Lower lobe of right lung (tissue), 2 donors: ENCODE measurements at regions not wholly inside any gene's neighbourhood (a gene's known extent, or its start where the extent isn't known, plus 50 kb on each side); places are given as distances from the start of the nearest gene placed in this dataset.
A peak's percentile ranks its signal among the peaks of the same experiment; 100 is the strongest.

Source experiments
- ATAC-seq, 2 donors: fragments of 200-7000 bp; cut with Tn5 transposase; one replicate each; pipeline ENCODE4 v1.9.1; 2020 to 2022; ENCODE audit warnings: mild to moderate bottlenecking in 2 of 2, moderate library complexity in 2 of 2
- DNase-seq: peaks from one replicate; pipeline ENCODE4 v3.0.0-alpha.2; 2020
- H3K27ac ChIP-seq: fragments of 200-600 bp; one replicate; pipeline ENCODE4 v1.8.0; 2022
- H3K27me3 ChIP-seq: fragments of 200-600 bp; one replicate; pipeline ENCODE4 v1.8.0; 2022; ENCODE audit warnings: low read depth
- H3K36me3 ChIP-seq: fragments of 200-600 bp; one replicate; pipeline ENCODE4 v1.8.0; 2022; ENCODE audit warnings: mild to moderate bottlenecking
- H3K4me1 ChIP-seq: fragments of 200-600 bp; one replicate; pipeline ENCODE4 v1.8.0; 2022
- H3K4me3 ChIP-seq: fragments of 200-600 bp; one replicate; pipeline ENCODE4 v1.8.0; 2022; ENCODE audit warnings: mild to moderate bottlenecking
- H3K9me3 ChIP-seq: fragments of 200-600 bp; one replicate; pipeline ENCODE4 v1.8.0; 2022
- intact Hi-C: fragments of 100-400 bp; cut with DNase I; formaldehyde crosslinking; loops from one replicate; pipeline ENCODE4 v1.11.0; 2022
- TF ChIP-seq, protein P1 (sequence below): fragments of 200-600 bp; IDR thresholded peaks from one replicate; pipeline ENCODE4 v1.8.0; 2022; ENCODE audit warnings: antibody characterized with exemption, mild to moderate bottlenecking
- donor health status: DM: no; HTN: yes; CAD: no; lungs with severe emphysema.

DNA sequence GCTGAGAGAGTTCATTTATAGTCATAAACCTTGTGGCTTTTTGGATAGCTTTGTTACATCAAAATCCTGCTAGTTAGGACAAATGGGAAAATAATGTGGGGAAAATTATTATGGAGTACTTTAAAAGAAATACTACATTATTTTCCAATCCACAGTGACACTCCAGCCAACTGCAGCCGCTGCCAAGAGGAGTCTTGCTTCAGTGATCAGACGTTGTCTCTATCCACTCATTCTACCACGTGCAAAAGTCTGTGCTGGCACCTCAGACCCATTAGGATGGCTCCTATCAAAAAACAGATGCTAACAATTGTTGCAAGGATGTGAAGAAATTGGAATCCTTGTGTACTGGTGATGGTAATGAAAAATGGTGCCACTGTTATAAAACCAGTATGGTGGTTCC is 128.6 kb upstream of the IQSEC1 start:
- TF ChIP-seq, protein P1, sequence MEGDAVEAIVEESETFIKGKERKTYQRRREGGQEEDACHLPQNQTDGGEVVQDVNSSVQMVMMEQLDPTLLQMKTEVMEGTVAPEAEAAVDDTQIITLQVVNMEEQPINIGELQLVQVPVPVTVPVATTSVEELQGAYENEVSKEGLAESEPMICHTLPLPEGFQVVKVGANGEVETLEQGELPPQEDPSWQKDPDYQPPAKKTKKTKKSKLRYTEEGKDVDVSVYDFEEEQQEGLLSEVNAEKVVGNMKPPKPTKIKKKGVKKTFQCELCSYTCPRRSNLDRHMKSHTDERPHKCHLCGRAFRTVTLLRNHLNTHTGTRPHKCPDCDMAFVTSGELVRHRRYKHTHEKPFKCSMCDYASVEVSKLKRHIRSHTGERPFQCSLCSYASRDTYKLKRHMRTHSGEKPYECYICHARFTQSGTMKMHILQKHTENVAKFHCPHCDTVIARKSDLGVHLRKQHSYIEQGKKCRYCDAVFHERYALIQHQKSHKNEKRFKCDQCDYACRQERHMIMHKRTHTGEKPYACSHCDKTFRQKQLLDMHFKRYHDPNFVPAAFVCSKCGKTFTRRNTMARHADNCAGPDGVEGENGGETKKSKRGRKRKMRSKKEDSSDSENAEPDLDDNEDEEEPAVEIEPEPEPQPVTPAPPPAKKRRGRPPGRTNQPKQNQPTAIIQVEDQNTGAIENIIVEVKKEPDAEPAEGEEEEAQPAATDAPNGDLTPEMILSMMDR: no peak
- peaks cover 23% of the 10 kb centered on the region for H3K27me3 ChIP-seq

DNA sequence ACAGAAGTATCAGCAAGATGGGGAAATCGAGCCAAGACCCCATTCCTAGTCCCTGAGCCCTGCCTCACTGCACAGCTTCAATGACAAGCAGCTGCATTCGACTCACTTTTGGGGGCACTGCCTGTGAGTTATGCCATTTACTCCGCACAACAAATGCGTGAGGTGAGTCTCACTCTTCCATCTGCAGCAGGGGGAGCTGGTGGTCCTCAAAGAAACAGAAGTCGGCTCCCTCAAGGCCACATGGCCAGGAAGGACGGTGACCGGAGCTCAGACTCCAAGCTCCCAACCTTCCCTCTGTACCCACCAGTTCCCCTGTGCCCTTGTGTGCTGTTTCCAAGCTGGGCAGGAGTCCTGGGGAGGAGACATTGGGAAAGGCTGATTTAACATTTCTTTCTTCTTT is 127.7 kb upstream of the IQSEC1 start:
- H3K27ac ChIP-seq: no peak overlapping the region
- H3K9me3 ChIP-seq: no peaks in the 10 kb centered on the region
- intact Hi-C loops: no loop called here
- TF ChIP-seq, protein P1: no peak
- peaks cover 23% of the 10 kb centered on the region for H3K27me3 ChIP-seq
- no peak for DNase-seq
- H3K36me3 ChIP-seq: no peaks in the 10 kb centered on the region
- ATAC-seq: no peak
- H3K4me3 ChIP-seq: no peak overlapping the region
- peaks cover 4% of the 10 kb centered on the region for H3K4me1 ChIP-seq

More for the DNA sequence above, 128.6 kb upstream of the IQSEC1 start:
- Histone ChIP-seq H3K4me1 (peaks cover 4% of the 10 kb centered on the region), H3K27ac (no peak overlapping the region), H3K9me3 (no peaks in the 10 kb centered on the region), H3K4me3 (no peak overlapping the region), H3K36me3 (no peaks in the 10 kb centered on the region)
- no peak for ATAC-seq
- DNase-seq: no peak
- intact Hi-C loops: no loop called here

DNA sequence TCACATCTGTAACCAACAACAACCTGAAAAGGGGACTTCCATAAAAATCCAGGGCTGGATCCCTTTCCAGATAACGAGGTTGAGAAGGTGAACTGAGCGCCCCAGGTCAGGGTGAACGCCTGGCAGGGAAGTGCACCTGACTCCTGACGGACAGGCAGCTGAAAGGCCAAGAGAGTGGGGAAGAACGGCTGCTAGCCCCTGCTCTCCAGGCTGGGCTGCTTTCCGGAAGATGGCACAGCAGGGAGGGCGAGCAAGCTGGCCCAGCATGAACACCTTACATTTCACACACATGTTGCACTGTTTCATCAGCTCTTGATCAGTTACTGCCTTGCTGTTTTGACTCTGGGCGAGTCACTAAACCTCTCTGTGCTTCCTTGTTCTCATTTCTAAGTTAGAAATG is 127.2 kb upstream of the IQSEC1 start:
- Histone ChIP-seq H3K4me3 (no peak overlapping the region), H3K9me3 (no peaks in the 10 kb centered on the region), H3K27me3 (peaks cover 27% of the 10 kb centered on the region), H3K4me1 (peaks cover 4% of the 10 kb centered on the region), H3K27ac (no peak overlapping the region), H3K36me3 (no peaks in the 10 kb centered on the region)
- no peak for ATAC-seq
- intact Hi-C loops: no loop called here
- TF ChIP-seq, protein P1: no peak
- DNase-seq: no peak

DNA sequence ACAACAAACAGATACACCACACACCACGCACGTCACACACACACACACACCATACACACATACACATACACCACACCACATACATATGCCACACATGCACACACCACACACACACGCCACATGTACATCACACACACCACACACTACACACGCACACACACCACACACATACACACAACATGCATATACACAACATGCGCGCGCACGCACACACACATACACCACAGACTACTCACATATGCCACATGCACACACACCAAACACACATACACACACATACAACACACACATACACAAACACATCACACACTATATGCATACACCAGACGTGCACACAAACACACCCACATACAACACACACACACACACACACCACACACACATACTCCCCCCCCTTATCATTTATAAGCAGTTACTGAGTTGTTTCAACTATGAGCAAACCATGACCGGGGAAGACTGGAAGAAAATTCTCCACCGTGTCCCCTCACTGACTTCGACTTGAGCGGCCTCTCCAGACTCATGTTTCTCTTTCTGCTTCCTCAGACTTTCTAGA is 126.7 kb upstream of the IQSEC1 start:
- TF ChIP-seq, protein P1: no peak

DNA sequence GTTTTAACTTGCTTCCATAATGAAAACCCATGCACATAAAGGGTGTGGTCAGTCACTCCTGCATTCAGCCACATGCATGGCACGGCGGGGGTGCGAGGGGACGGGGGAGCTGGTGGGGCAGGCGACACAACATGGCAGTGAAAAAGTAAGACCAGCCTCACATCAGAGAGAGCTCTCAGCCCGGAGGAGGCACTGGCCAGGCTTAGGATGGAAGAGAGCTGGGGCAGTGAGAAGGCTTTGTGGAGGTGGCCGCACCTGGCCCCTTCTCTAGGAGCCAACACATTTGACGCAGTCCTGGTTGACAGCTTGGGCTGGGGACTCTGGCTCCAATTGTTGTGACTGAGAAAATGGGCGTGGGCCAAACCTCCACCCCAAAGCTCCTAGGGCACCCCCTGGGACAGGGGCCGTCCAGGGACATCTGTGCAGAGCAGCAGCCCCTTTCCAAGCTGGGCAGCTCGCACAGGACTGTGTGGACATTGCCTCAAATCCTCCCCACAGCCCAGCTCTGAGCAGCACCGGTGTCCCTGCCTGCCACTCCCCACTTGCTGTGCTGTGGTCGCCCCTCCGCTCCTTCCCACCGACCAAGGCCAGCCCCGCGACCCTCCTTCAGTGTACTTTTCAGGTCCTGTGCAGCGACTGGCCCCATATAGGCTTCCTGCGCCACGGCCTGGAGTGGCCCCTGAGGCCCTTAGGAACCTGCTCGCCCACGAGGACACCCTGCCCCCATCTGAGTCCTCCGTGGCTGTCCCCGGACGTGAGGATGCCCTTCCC is 126.0 kb upstream of the IQSEC1 start:
- Histone ChIP-seq H3K4me3 (no peak overlapping the region), H3K36me3 (no peaks in the 10 kb centered on the region), H3K9me3 (no peaks in the 10 kb centered on the region), H3K4me1 (peaks cover under 1% of the 10 kb centered on the region), H3K27ac (no peak overlapping the region), H3K27me3 (peaks cover 26% of the 10 kb centered on the region)
- intact Hi-C loops: no loop called here
- ATAC-seq: no peak
- TF ChIP-seq, protein P1: no peak
- DNase-seq: peak; percentile 28

More for the DNA sequence above, 126.7 kb upstream of the IQSEC1 start:
- no peak for ATAC-seq
- Histone ChIP-seq H3K36me3 (no peaks in the 10 kb centered on the region), H3K4me1 (peaks cover 4% of the 10 kb centered on the region), H3K4me3 (no peak overlapping the region), H3K27me3 (peaks cover 27% of the 10 kb centered on the region), H3K27ac (no peak overlapping the region), H3K9me3 (no peaks in the 10 kb centered on the region)
- DNase-seq: no peak
- intact Hi-C loops: no loop called here
